ENCODE measurements at regions not wholly inside any gene's neighbourhood (a gene's known extent, or its start where the extent isn't known, plus 50 kb on each side); places are given as distances from the start of the nearest gene placed in this dataset.

DNA sequence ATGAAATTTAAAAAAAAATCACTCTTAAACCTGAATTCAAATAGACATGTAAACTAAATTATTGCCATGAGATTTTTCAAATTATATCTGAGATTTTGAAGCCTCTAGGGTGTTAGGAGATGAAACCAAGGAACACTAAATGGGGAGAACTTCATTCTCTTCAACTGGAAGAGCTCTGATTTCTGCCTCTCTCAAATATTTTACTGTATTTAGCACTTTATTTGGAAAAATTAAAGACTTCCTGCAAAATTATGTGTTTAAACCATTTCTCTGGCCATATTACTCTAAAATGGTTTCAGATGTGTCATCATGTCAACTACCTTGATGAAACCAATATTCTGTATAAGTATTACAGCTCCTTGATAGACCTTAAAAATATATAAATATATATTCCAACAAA, 1571.6 kb upstream of the PRR20A start:
- no peak overlapping the region for H3K4me3 ChIP-seq (ENCODE audit: low read depth, low read length)
- no peak for DNase-seq (ENCODE audit: low read depth)
- TF ChIP-seq, protein P1, sequence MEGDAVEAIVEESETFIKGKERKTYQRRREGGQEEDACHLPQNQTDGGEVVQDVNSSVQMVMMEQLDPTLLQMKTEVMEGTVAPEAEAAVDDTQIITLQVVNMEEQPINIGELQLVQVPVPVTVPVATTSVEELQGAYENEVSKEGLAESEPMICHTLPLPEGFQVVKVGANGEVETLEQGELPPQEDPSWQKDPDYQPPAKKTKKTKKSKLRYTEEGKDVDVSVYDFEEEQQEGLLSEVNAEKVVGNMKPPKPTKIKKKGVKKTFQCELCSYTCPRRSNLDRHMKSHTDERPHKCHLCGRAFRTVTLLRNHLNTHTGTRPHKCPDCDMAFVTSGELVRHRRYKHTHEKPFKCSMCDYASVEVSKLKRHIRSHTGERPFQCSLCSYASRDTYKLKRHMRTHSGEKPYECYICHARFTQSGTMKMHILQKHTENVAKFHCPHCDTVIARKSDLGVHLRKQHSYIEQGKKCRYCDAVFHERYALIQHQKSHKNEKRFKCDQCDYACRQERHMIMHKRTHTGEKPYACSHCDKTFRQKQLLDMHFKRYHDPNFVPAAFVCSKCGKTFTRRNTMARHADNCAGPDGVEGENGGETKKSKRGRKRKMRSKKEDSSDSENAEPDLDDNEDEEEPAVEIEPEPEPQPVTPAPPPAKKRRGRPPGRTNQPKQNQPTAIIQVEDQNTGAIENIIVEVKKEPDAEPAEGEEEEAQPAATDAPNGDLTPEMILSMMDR (conservative IDR thresholded peaks at IDR 0.05; ENCODE audit: low read depth, low read length): no peak

GRCh38 chr13:55569514-55569913, 1571.2 kb upstream of the PRR20A start:
- TF ChIP-seq, protein P1 (conservative IDR thresholded peaks at IDR 0.05; ENCODE audit: low read depth, low read length): no peak
- H3K4me3 ChIP-seq (ENCODE audit: low read depth, low read length): no peak overlapping the region
- no peak for DNase-seq (ENCODE audit: low read depth)

- TF ChIP-seq, protein P1 (conservative IDR thresholded peaks at IDR 0.05; ENCODE audit: low read depth, low read length): no peak
- H3K4me3 ChIP-seq (ENCODE audit: low read depth, low read length): no peak overlapping the region
- no peak for DNase-seq (ENCODE audit: low read depth)
Measured at GRCh38 chr13:55570371-55570770, 1570.3 kb upstream of the PRR20A start.

- no peak for DNase-seq (ENCODE audit: low read depth)
- TF ChIP-seq, protein P1 (conservative IDR thresholded peaks at IDR 0.05; ENCODE audit: low read depth, low read length): no peak
- no peak overlapping the region for H3K4me3 ChIP-seq (ENCODE audit: low read depth, low read length)
Measured at GRCh38 chr13:55571237-55571867, 1569.4 kb upstream of the PRR20A start.

DNA sequence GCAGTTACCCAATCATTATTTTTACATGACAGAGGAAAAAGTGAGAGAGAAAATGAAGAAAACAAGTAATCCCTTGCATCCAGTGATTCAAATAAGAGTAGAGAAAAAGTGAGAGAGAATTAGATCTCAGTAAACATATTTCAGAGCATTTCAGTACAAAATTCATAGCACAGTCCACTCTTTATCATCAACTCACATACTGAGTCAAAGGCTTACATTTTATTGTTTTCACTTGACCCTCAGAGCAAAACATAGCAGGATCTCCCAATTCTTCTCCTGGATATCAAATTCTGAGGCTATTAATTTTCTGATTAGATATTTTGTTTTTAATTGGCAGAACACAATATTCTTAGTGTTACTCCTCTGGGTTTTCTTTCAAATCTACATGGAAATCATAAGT, 1568.3 kb upstream of the PRR20A start:
- TF ChIP-seq, protein P1 (conservative IDR thresholded peaks at IDR 0.05; ENCODE audit: low read depth, low read length): no peak
- no peak for DNase-seq (ENCODE audit: low read depth)
- no peak overlapping the region for H3K4me3 ChIP-seq (ENCODE audit: low read depth, low read length)

- H3K4me3 ChIP-seq (ENCODE audit: low read depth, low read length): no peak overlapping the region
- TF ChIP-seq, protein P1 (conservative IDR thresholded peaks at IDR 0.05; ENCODE audit: low read depth, low read length): no peak
- no peak for DNase-seq (ENCODE audit: low read depth)
Measured at GRCh38 chr13:55572862-55573261, 1567.9 kb upstream of the PRR20A start.

DNA sequence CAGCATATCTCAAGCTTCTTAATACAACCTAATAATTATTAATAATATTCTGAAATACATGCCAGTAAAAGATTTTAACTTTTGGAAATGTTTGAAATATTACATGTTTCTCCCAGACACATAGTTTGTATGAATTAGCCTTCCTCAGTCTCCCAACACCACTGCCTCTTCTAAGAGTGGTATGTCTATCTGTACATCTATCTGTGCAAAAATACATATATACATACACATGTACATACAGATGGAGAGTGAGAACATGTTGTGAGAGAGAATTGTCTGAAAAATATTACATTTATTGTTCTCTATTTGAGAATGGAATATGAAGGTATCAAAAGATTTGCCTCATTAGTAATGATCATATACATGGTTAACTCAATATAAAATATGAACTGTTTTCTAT, 1567.2 kb upstream of the PRR20A start:
- H3K4me3 ChIP-seq (ENCODE audit: low read depth, low read length): no peak overlapping the region
- no peak for DNase-seq (ENCODE audit: low read depth)
- TF ChIP-seq, protein P1 (conservative IDR thresholded peaks at IDR 0.05; ENCODE audit: low read depth, low read length): no peak

Data from epithelial cell of proximal tubule (primary cell).